HepG2 (cell line): ENCODE measurements at regions not wholly inside any gene's neighbourhood (a gene's known extent, or its start where the extent isn't known, plus 50 kb on each side); places are given as distances from the start of the nearest gene placed in this dataset.
A peak's percentile ranks its signal among the peaks of the same experiment; 100 is the strongest.

Experiments used
- ATAD3A ChIP-seq: sonication (generic); formaldehyde crosslinking; IDR thresholded peaks from 2 replicates; pipeline ENCODE4 v1.4.0; 2020; ENCODE audit warnings: missing genetic modification reagents
- KMT2A ChIP-seq: sonication (generic); formaldehyde crosslinking; IDR thresholded peaks from 2 replicates; pipeline ENCODE4 v1.4.0; 2020; ENCODE audit warnings: missing genetic modification reagents
- LBX2 ChIP-seq: sonication (generic); formaldehyde crosslinking; IDR thresholded peaks from 2 replicates; pipeline ENCODE4 v1.5.0; 2020; ENCODE audit warnings: missing genetic modification reagents, mild to moderate bottlenecking, borderline replicate concordance
- MAFG ChIP-seq: sonication (generic); formaldehyde crosslinking; IDR thresholded peaks from 2 replicates; pipeline ENCODE4 v1.5.1; 2020; ENCODE audit warnings: mild to moderate bottlenecking, missing genetic modification reagents
- PTBP1 ChIP-seq: fragments of 200-400 bp; formaldehyde crosslinking; IDR thresholded peaks from 2 replicates; pipeline ENCODE4 v1.6.1; 2018; ENCODE audit warnings: low read length, low read depth; ENCODE audit not compliant: poor library complexity, severe bottlenecking
- RARG ChIP-seq: sonication (generic); formaldehyde crosslinking; IDR thresholded peaks from 2 replicates; pipeline ENCODE4 v1.4.0; 2020; ENCODE audit warnings: low read depth, mild to moderate bottlenecking, missing genetic modification reagents
- TBP ChIP-seq: sonication (generic); formaldehyde crosslinking; IDR thresholded peaks from 2 replicates; pipeline ENCODE4 v1.5.0; 2020; ENCODE audit warnings: missing genetic modification reagents
- TOE1 ChIP-seq: sonication (generic); formaldehyde crosslinking; IDR thresholded peaks from 2 replicates; pipeline ENCODE4 v1.4.0; 2020; ENCODE audit warnings: mild to moderate bottlenecking, missing genetic modification reagents
- ZNF124 ChIP-seq: sonication (generic); formaldehyde crosslinking; IDR thresholded peaks from 2 replicates; pipeline ENCODE4 v1.4.0; 2020; ENCODE audit warnings: missing genetic modification reagents
- ZNF142 ChIP-seq: sonication (generic); formaldehyde crosslinking; IDR thresholded peaks from 2 replicates; pipeline ENCODE4 v1.4.0; 2020; ENCODE audit warnings: missing genetic modification reagents
- ZNF775 ChIP-seq: sonication (generic); formaldehyde crosslinking; IDR thresholded peaks from 2 replicates; pipeline ENCODE4 v1.4.0; 2020; ENCODE audit warnings: missing genetic modification reagents, mild to moderate bottlenecking, moderate library complexity, borderline replicate concordance
- TF ChIP-seq, protein P1 (sequence below): IDR thresholded peaks from 2 replicates; pipeline ENCODE4 v1.6.1; 2016; ENCODE audit warnings: low read depth, missing genetic modification reagents, missing compliant biosample characterization
- TF ChIP-seq, protein P2 (sequence below): sonication (generic); formaldehyde crosslinking; IDR thresholded peaks from 2 replicates; pipeline ENCODE4 v1.4.0; 2020; ENCODE audit warnings: missing genetic modification reagents
- TF ChIP-seq, protein P3 (sequence below): IDR thresholded peaks from 2 replicates; pipeline ENCODE4 v1.6.1; 2016; ENCODE audit warnings: missing compliant biosample characterization, missing genetic modification reagents, borderline replicate concordance

DNA sequence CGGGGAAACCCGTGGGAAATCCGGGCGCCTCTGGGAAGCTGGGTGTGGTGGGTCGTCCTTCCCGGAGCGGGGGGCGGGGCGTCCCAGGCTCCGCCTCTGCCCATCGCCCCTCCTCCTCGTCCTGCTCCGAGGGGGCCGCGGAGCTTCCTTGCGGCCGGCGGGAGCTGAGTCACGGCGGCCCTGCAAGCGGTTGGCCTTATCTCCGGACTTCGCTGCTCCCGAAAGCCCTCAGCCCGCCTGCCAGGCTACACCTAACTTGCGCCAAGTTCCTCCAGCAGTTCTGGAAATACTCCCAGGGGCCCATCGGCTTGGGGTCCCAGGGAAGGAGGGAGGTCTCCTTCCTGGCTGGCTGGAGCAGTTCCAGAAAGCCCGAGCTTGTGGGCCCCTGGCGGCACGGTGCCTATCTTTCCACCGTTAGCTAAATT lies 54.1 kb upstream of the CDKN2AIPNL start (continued):
- TF ChIP-seq, protein P1, sequence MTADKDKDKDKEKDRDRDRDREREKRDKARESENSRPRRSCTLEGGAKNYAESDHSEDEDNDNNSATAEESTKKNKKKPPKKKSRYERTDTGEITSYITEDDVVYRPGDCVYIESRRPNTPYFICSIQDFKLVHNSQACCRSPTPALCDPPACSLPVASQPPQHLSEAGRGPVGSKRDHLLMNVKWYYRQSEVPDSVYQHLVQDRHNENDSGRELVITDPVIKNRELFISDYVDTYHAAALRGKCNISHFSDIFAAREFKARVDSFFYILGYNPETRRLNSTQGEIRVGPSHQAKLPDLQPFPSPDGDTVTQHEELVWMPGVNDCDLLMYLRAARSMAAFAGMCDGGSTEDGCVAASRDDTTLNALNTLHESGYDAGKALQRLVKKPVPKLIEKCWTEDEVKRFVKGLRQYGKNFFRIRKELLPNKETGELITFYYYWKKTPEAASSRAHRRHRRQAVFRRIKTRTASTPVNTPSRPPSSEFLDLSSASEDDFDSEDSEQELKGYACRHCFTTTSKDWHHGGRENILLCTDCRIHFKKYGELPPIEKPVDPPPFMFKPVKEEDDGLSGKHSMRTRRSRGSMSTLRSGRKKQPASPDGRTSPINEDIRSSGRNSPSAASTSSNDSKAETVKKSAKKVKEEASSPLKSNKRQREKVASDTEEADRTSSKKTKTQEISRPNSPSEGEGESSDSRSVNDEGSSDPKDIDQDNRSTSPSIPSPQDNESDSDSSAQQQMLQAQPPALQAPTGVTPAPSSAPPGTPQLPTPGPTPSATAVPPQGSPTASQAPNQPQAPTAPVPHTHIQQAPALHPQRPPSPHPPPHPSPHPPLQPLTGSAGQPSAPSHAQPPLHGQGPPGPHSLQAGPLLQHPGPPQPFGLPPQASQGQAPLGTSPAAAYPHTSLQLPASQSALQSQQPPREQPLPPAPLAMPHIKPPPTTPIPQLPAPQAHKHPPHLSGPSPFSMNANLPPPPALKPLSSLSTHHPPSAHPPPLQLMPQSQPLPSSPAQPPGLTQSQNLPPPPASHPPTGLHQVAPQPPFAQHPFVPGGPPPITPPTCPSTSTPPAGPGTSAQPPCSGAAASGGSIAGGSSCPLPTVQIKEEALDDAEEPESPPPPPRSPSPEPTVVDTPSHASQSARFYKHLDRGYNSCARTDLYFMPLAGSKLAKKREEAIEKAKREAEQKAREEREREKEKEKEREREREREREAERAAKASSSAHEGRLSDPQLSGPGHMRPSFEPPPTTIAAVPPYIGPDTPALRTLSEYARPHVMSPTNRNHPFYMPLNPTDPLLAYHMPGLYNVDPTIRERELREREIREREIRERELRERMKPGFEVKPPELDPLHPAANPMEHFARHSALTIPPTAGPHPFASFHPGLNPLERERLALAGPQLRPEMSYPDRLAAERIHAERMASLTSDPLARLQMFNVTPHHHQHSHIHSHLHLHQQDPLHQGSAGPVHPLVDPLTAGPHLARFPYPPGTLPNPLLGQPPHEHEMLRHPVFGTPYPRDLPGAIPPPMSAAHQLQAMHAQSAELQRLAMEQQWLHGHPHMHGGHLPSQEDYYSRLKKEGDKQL (CRISPR knock-in tag): no peak
- TF ChIP-seq, protein P2, sequence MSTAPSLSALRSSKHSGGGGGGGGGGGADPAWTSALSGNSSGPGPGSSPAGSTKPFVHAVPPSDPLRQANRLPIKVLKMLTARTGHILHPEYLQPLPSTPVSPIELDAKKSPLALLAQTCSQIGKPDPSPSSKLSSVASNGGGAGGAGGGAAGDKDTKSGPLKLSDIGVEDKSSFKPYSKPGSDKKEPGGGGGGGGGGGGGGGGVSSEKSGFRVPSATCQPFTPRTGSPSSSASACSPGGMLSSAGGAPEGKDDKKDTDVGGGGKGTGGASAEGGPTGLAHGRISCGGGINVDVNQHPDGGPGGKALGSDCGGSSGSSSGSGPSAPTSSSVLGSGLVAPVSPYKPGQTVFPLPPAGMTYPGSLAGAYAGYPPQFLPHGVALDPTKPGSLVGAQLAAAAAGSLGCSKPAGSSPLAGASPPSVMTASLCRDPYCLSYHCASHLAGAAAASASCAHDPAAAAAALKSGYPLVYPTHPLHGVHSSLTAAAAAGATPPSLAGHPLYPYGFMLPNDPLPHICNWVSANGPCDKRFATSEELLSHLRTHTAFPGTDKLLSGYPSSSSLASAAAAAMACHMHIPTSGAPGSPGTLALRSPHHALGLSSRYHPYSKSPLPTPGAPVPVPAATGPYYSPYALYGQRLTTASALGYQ (CRISPR knock-in tag): no peak
- no peak for TF ChIP-seq ATAD3A
- TF ChIP-seq KMT2A (CRISPR knock-in tag): no peak
- TF ChIP-seq MAFG (CRISPR knock-in tag): peak; percentile 65; the same call in 1 of the 2 replicates
- TF ChIP-seq, protein P3, sequence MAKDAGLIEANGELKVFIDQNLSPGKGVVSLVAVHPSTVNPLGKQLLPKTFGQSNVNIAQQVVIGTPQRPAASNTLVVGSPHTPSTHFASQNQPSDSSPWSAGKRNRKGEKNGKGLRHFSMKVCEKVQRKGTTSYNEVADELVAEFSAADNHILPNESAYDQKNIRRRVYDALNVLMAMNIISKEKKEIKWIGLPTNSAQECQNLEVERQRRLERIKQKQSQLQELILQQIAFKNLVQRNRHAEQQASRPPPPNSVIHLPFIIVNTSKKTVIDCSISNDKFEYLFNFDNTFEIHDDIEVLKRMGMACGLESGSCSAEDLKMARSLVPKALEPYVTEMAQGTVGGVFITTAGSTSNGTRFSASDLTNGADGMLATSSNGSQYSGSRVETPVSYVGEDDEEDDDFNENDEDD (CRISPR knock-in tag): peak; percentile 25; the same call in 1 of the 2 replicates
- TF ChIP-seq PTBP1: peak; percentile 18
- 0 out of 2 replicates have a peak, but pooled peaks have one; percentile 49 for TF ChIP-seq TBP (CRISPR knock-in tag)
- peak; percentile 59; the same call in 1 of the 2 replicates for TF ChIP-seq ZNF142 (CRISPR knock-in tag)
- no peak for TF ChIP-seq RARG (CRISPR knock-in tag)
- no peak for TF ChIP-seq ZNF775
- TF ChIP-seq LBX2: peak; percentile 49; the same call in 1 of the 2 replicates
- TF ChIP-seq TOE1: no peak
- TF ChIP-seq ZNF124: no peak
